ENCODE measurements at regions not wholly inside any gene's neighbourhood (a gene's known extent, or its start where the extent isn't known, plus 50 kb on each side); places are given as distances from the start of the nearest gene placed in this dataset.

DNA sequence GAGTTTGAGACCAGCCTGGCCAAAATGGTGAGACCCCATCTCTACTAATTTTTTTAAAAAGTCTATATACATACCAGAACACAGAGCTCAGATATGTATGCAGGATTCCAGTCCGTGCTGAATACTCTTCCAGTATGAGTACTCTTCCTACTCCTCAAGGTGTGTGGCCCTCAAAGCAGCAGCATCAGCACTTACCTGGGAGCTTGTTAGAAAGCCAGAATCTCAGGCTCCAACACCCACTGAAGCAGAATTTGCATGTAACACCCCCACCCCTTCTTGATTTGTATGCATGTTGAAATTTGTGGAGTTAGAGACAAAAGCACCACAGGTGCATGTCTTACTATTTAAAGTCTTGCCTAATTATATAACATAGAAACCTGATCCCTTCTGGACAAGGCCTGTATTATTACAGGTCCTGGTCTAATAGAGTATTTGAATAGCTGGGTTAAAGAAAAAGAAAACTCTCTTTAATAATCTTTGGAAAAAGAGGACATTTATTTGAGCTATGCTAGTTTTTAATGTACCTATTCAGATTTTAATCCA, 50.3 kb upstream of the NFE2L2 start:
- no peak for DNase-seq (ENCODE audit: low spot score)

- DNase-seq (ENCODE audit: low spot score): no peak
Measured at GRCh38 chr2:177315364-177315763, 50.8 kb upstream of the NFE2L2 start.

DNA sequence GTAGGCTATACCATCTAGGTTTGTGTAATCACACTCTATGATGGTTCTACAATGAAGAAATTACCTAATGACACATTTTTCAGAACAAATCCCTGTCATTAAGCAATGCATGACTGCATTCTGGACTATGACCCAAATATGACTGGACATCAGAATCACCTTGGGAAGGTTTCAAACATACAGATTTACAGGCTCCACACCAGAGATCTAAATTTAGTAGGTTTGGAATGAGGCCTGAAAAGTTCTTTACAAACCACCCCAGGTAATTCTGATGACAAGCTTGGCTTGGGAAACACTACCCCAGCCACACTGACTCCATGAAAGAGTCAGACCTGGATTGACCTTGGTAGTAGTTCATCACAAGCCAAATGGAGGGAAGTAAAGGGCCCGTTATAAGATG, 52.2 kb upstream of the NFE2L2 start:
- DNase-seq (ENCODE audit: low spot score): no peak

- no peak for DNase-seq (ENCODE audit: low spot score)
Measured at GRCh38 chr2:177317443-177317842, 52.9 kb upstream of the NFE2L2 start.

- no peak for DNase-seq (ENCODE audit: low spot score)
Measured at GRCh38 chr2:177317857-177318256, 53.3 kb upstream of the NFE2L2 start.

- DNase-seq (ENCODE audit: low spot score): no peak
Measured at GRCh38 chr2:177318613-177319012, 54.1 kb upstream of the NFE2L2 start.

DNA sequence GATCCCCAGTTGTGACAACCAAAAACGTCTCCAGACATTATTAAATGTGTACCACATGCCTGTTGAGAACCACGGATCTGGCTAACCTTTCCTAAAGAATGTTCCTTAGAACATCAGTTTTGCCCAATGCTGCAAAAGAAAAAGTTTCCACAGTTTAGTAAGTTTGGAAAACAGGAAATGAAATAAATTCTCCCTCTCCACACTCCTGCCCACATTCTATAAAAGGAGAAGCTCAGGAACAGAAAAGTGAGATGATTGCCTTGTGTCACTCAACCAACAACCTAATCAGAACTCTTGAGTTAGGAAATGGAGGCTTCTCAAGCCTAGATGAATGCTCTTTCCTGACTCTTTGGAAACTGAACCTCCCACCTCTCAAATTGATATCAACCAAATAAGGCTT, 56.1 kb upstream of the NFE2L2 start:
- DNase-seq (ENCODE audit: low spot score): no peak

DNA sequence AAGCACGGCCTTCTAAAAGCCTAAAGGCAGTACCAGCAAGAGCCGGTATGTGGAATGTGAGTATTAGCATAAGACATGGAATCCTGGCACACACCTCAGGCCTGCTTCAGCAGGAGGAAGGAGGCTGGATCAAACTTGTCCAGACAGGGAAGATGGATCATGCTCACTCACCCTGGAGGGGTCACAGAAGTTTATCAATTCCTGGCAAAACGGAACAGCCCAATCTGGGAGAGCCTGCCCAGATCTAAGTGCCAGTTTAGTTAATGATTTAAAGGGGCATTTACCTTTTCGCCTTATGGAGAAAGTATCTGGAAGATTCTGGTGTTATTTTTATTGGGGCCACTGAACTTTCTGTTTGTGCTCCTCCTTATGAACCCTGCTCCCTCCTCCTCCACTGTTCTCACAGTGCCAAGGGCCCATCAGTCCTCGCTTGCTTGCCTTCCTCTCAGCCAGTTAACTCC, 58.3 kb upstream of the NFE2L2 start:
- DNase-seq (ENCODE audit: low spot score): no peak

DNA sequence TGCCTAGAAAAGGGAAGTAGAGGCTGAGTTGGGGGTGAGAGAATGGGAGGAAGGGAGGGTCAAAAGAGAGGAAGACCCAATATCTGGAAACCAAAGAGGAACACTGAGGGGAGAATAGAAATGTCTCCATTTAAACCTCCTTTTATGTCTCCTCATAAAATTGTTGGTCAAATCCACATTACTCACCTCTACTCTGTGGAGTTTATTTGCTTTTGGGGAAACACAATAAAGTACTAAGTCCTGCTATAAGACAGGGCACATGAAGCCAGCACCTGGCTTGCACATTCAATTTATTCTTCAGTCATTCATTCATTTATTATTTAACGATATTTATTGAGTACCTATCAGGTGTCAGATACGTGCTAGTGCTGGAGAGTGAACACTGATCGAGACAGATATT, 60.3 kb upstream of the NFE2L2 start:
- no peak for DNase-seq (ENCODE audit: low spot score)

- DNase-seq (ENCODE audit: low spot score): no peak
Measured at GRCh38 chr2:177325554-177325953, 61.0 kb upstream of the NFE2L2 start.

DNA sequence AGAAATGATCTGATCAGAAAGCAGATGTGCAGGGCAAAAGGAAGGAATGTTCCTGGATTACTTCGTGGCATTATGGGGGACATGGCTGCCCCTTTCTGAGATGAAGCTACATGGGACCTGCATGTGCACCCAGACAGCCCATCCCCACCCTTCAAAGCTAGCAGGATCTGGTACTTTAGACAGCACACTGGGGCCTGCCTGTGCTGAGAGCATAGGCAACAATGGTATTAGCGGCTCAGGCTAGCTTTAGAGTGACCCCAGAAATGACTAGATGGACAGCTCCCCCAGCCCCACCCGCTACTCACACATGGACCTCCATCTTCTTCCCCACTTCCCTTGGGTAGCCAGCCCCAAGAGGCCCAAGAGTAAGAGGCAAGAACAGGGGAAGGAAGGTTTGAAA, 61.5 kb upstream of the NFE2L2 start:
- no peak for DNase-seq (ENCODE audit: low spot score)

GRCh38 chr2:177326591-177326990, 62.1 kb upstream of the NFE2L2 start:
- no peak for DNase-seq (ENCODE audit: low spot score)

DNA sequence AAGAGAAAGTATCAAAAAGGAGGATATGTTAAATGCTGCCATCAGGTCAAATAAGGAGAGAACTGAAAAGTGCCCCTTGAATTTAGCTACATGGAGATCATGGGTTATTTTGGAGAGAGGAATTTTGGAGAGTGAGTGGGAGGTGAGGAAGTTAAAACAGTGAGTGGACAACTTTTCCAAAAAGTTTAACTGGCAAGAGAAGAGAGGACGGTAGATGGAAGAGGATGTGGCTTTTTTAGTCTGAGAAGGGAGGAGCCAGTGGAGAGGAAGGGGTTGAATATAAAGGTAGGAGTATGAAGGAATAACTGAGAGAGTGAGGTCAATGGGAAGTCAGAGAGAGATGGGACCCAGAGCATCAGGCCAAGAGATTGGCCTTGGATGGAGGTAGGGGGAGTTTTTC, 62.5 kb upstream of the NFE2L2 start:
- DNase-seq (ENCODE audit: low spot score): no peak

- no peak for DNase-seq (ENCODE audit: low spot score)
Measured at GRCh38 chr2:177328056-177328455, 63.5 kb upstream of the NFE2L2 start.

DNA sequence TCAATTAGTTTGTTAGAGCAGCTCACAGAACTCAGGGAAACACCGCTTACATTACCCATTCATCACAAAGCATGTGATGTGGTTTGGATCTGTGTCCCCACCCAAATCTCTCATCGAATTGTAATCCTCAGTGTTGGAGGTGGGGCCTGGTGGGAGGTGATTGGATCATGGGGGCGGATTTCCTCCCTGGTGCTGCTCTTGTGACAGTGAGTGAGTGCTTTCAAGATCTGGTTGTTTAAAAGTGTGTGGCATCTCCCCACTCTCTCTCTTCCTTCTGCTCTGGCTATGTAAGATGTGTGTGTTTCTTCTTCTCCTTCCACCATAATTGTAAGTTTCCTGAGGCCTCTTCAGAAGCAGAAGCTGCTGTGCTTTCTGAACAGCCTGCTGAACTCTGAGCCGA, 63.5 kb upstream of the AGPS start:
- peak; percentile 16 for DNase-seq (ENCODE audit: low spot score)

DNA sequence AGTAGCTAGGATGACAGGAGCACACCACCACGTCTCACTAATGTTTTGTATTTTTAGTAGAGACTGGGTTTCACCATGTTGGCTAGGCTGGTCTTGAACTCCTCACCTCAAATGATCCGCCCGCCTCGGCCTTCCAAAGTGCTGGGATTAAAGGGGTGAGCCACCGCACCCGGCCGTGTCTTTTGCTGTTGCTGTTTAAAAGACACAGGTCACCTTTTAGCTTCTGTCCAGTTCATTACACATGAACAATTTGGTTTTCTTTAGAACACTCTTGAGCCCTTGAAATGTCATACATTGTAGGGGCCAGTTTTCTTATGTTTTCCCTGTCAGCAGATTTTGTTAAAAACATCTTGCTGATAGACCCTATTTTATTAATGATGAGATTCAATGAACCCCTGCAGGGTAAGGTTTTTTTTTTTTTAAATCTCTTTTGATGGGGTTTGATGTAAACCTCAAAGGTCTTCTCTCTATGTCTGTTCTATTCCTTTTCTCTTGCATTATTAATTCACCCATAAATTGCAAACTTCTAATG, 61.0 kb upstream of the AGPS start:
- DNase-seq (ENCODE audit: low spot score): no peak

DNA sequence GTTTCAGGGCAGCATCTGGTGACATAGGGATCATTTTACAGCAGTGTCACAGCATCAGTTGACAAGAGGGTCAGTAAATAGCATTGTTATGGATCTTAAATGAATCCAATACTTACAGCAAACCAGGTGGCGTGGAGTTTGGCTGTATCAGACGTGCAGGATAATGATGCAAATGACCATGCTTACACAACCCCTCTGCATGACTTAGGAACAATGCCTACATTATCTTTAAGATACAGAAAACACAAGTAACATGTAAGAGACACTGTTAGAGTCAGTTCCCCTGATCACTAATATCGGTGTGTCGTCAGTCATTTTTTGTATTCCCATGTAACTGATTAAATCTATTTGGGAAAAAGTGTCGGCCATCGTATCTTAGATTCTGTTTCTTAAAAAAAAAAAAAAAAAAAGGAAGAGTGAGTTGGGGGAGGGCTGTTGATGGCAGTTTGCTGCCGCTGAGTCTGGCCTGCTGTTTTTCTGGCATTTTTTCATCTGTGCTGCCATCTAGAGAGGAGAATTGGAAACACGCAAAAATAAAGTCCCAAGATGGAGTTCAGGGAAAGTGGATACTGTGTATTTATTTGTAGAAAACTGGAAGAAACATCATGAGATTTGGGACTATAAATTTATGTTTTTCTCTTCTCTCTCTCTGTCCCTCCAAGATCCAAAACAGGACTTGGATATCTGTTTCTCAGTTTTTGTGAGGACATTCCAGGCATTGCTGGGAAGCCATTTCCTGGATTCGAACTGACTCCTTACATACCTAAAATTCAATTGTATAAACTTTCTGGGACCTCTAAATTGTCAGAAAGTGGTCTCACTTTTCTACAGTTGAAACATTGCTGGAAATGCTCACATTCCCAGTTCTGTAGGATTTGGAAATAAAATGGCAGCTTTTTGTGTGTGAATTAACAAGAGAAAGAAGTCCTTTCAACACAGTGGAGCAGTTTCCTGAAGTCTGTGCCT, 60.3 kb upstream of the AGPS start:
- peak; percentile 61 for DNase-seq (ENCODE audit: low spot score)

DNA sequence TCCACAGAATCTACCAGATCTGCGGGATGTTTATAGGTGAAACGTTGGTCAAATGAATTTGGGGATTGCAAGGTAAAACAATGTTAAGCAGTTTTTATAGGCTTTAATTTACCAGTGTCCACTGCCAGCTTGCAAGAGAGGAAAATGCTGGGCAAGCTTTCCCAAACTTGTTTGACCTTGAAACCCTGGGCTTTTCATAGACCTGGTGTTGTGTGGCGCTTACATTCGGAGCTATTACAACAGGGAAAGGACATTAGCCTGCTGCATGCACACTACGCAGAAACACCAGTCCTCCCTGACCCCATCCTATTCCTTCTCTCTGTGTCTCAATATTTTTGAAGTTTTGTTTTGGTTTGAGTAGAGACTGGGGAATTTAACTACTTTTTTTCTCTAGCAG, 59.6 kb upstream of the AGPS start:
- no peak for DNase-seq (ENCODE audit: low spot score)

DNA sequence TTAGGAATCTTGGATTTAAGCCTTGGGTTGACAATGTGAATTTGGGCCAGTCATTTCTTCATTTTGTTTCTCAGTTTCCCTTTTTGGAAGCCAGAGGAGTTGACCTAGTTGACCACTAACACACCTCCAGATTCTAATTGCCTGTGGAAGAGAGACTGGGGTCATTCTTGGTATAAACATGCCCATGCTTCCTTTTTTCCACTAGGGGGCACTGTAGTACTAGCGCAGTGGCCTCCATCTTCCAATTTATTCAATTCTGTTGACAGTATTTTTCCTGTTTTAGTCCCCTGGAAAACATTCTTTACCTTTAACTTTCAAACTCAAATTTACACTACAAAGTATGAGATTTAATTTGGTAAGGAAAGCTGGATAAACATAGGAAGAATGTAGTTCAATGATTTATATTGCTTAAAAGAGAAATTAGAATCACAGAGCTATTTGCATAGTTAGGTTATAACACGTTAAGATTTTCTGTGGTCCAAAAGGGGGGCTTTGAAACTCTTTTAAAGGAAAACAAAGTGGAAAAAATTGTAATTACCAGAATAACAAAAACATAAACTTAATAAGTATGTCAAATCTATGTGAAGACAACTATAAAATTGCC, 57.5 kb upstream of the AGPS start:
- DNase-seq (ENCODE audit: low spot score): peak; percentile 50

DNA sequence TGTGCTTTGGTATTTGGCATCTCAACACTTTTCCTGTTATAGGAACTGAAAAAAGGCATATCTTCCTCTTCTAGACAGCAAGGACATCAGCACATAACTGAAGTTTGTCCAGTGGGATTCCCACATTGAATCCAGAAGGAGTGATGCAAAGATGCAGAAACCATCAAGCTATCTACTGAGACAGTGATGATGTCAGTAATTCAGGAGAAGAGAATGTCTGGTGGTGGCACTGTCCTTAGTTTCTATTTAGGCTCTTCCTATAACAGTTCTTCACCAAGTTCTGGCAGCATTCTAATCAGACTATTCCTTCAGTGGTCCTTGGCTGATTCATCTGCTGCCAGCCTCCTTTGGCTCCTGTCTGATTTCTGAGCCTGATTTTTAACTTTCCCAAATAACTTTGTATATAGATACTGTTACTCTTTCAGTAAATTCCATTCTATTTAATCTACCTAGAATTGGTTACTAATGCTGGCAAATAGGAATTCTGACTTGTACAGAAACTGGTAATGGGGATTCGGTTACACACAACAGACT, 56.6 kb upstream of the AGPS start:
- DNase-seq (ENCODE audit: low spot score): no peak

DNA sequence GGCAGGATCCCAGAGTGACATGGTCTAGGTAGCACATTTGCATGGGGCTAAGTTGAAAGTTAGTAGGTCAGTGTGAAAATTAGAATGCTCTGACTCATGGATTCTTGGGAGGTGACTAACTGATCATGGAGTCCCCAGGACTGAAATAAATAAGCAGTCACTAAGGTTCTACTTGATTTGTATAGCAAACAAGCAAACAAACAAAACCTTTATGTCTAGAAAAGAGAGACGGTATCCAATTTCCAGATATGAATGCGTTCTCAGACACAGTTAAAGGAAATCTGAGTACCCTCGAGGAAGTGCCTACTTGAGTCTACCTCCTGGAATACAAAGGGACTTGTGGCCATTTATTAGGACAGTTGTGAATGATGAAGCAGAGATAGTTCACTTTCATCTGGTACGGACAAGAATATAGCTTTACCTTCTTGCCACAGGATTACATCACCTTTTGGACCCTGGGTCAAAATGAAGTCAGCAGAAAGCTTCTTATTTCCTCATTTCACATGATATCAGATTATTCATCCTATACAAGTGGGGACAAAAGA, 54.3 kb upstream of the AGPS start:
- DNase-seq (ENCODE audit: low spot score): no peak

GRCh38 chr2:177340158-177340557, 52.4 kb upstream of the AGPS start:
- no peak for DNase-seq (ENCODE audit: low spot score)
